IMR-90 (cell line): ENCODE measurements at regions not wholly inside any gene's neighbourhood (a gene's known extent, or its start where the extent isn't known, plus 50 kb on each side); places are given as distances from the start of the nearest gene placed in this dataset.

Experiments
- ATAC-seq: fragments of 200-7000 bp; cut with Tn5 transposase; 2 replicates; pipeline ENCODE4 v1.9.1; 2020; ENCODE audit warnings: low read depth, mild to moderate bottlenecking, moderate library complexity
- BruUV-seq: library from RNA; stranded (reverse); fragments of 400-500 nt; replicated peaks from 2 replicates; lab custom pipeline; 2021; lab: Mats Ljungman, UMichigan
- CTCF ChIA-PET: fragments of 300-600 bp; formaldehyde crosslinking; extraction: SDS; loops from one replicate; lab custom pipeline; 2021; ENCODE audit warnings: antibody characterized with exemption; lab: Yijun Ruan, JAX
- POLR2A ChIA-PET: fragments of 300-600 bp; sonication (Branson Sonifier 250); formaldehyde crosslinking; loops from one replicate; lab custom pipeline; 2022; ENCODE audit warnings: antibody characterized with exemption; ENCODE audit not compliant: unreplicated experiment; lab: Charles Lee
- DNase-seq: peaks from one replicate; pipeline ENCODE4 v3.0.0; 2013
- H2AFZ ChIP-seq: replicated peaks from 2 replicates; pipeline ENCODE3; 2013; ENCODE audit warnings: low read length, mild to moderate bottlenecking; ENCODE audit not compliant: poor library complexity
- H2AK5ac ChIP-seq: 2 replicates; pipeline ENCODE4 v1.6.1; 2013; ENCODE audit warnings: low read depth, low read length, inconsistent platforms
- H2AK9ac ChIP-seq: replicated peaks from 2 replicates; pipeline ENCODE3; 2013; ENCODE audit warnings: mild to moderate bottlenecking, low read depth, low read length, moderate library complexity; ENCODE audit not compliant: poor library complexity
- H2BK120ac ChIP-seq: 2 replicates; pipeline ENCODE4 v1.6.1; 2013; ENCODE audit warnings: low read depth, low read length, inconsistent platforms
- H2BK15ac ChIP-seq: 3 replicates; pipeline ENCODE4 v1.6.1; 2013; ENCODE audit warnings: low read depth, low read length, inconsistent platforms
- H2BK20ac ChIP-seq: 2 replicates; pipeline ENCODE4 v1.6.1; 2013; ENCODE audit warnings: low read depth, mild to moderate bottlenecking, inconsistent platforms, low read length, moderate library complexity
- H2BK5ac ChIP-seq: 2 replicates; pipeline ENCODE4 v1.6.1; 2013; ENCODE audit warnings: mild to moderate bottlenecking, low read depth, low read length, inconsistent platforms; ENCODE audit not compliant: poor library complexity, severe bottlenecking
- H3K14ac ChIP-seq: replicated peaks from 2 replicates; pipeline ENCODE4 v1.6.1; 2013; ENCODE audit warnings: low read depth, low read length, inconsistent platforms
- H3K18ac ChIP-seq: 2 replicates; pipeline ENCODE4 v1.6.1; 2013; ENCODE audit warnings: low read depth, low read length, control low read depth
- H3K23ac ChIP-seq: 2 replicates; pipeline ENCODE4 v1.6.1; 2013; ENCODE audit warnings: low read depth, low read length, inconsistent platforms
- H3K27ac ChIP-seq: 2 replicates; pipeline ENCODE4 v1.5.1; 2013; ENCODE audit warnings: mild to moderate bottlenecking, control low read depth, low read length; ENCODE audit not compliant: insufficient read depth
- H3K27me3 ChIP-seq: 2 replicates; pipeline ENCODE4 v1.6.1; 2013; ENCODE audit warnings: low read length; ENCODE audit not compliant: control insufficient read depth, insufficient read depth
- H3K36me3 ChIP-seq: 2 replicates; pipeline ENCODE4 v1.6.1; 2013; ENCODE audit warnings: low read length, mixed read lengths; ENCODE audit not compliant: control insufficient read depth, insufficient read depth
- H3K4ac ChIP-seq: 2 replicates; pipeline ENCODE4 v1.6.1; 2013; ENCODE audit warnings: low read depth, low read length, inconsistent platforms
- H3K4me1 ChIP-seq: 2 replicates; pipeline ENCODE4 v1.6.1; 2013; ENCODE audit warnings: low read length, mixed read lengths; ENCODE audit not compliant: control insufficient read depth, insufficient read depth
- H3K4me2 ChIP-seq: 2 replicates; pipeline ENCODE4 v1.6.1; 2013; ENCODE audit warnings: low read depth, mild to moderate bottlenecking, control low read depth, low read length, moderate library complexity
- H3K4me3 ChIP-seq: 2 replicates; pipeline ENCODE4 v1.5.1; 2013; ENCODE audit warnings: low read depth, mild to moderate bottlenecking, control low read depth, low read length, moderate library complexity; ENCODE audit not compliant: insufficient read depth
- H3K56ac ChIP-seq: 2 replicates; pipeline ENCODE4 v1.6.1; 2013; ENCODE audit warnings: low read length, inconsistent platforms; ENCODE audit not compliant: insufficient read depth; ENCODE audit errors: extremely low read depth
- H3K79me1 ChIP-seq, 2 experiments: 2 replicates each; pipeline ENCODE4 v1.6.1; 2013; ENCODE audit warnings: low read length in 2 of 2, inconsistent platforms in 1 of 2, low read depth in 1 of 2
- H3K9ac ChIP-seq: 2 replicates; pipeline ENCODE4 v1.6.1; 2013; ENCODE audit warnings: low read depth, low read length, control low read depth
- H3K9me1 ChIP-seq: 2 replicates; pipeline ENCODE4 v1.6.1; 2013; ENCODE audit warnings: low read length, inconsistent platforms; ENCODE audit not compliant: insufficient read depth
- H3K9me3 ChIP-seq: 2 replicates; pipeline ENCODE4 v1.6.1; 2013; ENCODE audit warnings: low read length; ENCODE audit not compliant: control insufficient read depth, insufficient read depth
- H4K20me1 ChIP-seq: 2 replicates; pipeline ENCODE4 v1.6.1; 2013; ENCODE audit warnings: low read length, inconsistent platforms; ENCODE audit not compliant: insufficient read depth
- H4K5ac ChIP-seq: 2 replicates; pipeline ENCODE4 v1.6.1; 2013; ENCODE audit warnings: mild to moderate bottlenecking, low read depth, low read length, control low read depth
- H4K8ac ChIP-seq, 2 experiments: 2 replicates each; pipeline ENCODE4 v1.6.1; 2013; ENCODE audit warnings: low read depth in 2 of 2, low read length in 2 of 2, control low read depth in 1 of 2, inconsistent platforms in 1 of 2
- H4K91ac ChIP-seq: 2 replicates; pipeline ENCODE4 v1.6.1; 2013; ENCODE audit warnings: low read depth, low read length, inconsistent platforms; ENCODE audit not compliant: insufficient read depth
- BHLHE40 ChIP-seq: fragments of 150-350 bp; IDR thresholded peaks from 2 replicates; pipeline ENCODE4 v1.6.1; 2016; ENCODE audit warnings: mild to moderate bottlenecking, low read depth, low read length
- CEBPB ChIP-seq: IDR thresholded peaks from 2 replicates; pipeline ENCODE4 v1.6.1; 2012; ENCODE audit warnings: low read depth, low read length, improper control_type of control experiment
- CHD1 ChIP-seq: IDR thresholded peaks from 2 replicates; pipeline ENCODE4 v1.6.1; 2012; ENCODE audit warnings: low read depth, low read length, improper control_type of control experiment
- FOS ChIP-seq: fragments of 150-350 bp; IDR thresholded peaks from 2 replicates; pipeline ENCODE4 v1.6.1; 2016; ENCODE audit warnings: low read depth, low read length
- MAFK ChIP-seq: IDR thresholded peaks from 2 replicates; pipeline ENCODE4 v1.6.1; 2012; ENCODE audit warnings: low read depth, low read length, improper control_type of control experiment
- MAZ ChIP-seq: IDR thresholded peaks from 2 replicates; pipeline ENCODE4 v1.6.1; 2012; ENCODE audit warnings: low read depth, mild to moderate bottlenecking, low read length, improper control_type of control experiment, moderate library complexity, borderline replicate concordance
- MXI1 ChIP-seq: IDR thresholded peaks from 2 replicates; pipeline ENCODE4 v1.6.1; 2012; ENCODE audit warnings: low read depth, mild to moderate bottlenecking, low read length, moderate library complexity, borderline replicate concordance
- NFE2L2 ChIP-seq: fragments of 150-350 bp; IDR thresholded peaks from 2 replicates; pipeline ENCODE4 v1.6.1; 2016; ENCODE audit warnings: low read depth, mild to moderate bottlenecking, low read length
- POLR2A ChIP-seq: IDR thresholded peaks from 2 replicates; pipeline ENCODE4 v1.6.1; 2012; ENCODE audit warnings: mild to moderate bottlenecking, low read depth, low read length
- RAD21 ChIP-seq: IDR thresholded peaks from 2 replicates; pipeline ENCODE4 v1.6.1; 2012; ENCODE audit warnings: low read length, improper control_type of control experiment
- RCOR1 ChIP-seq: IDR thresholded peaks from 2 replicates; pipeline ENCODE4 v1.6.1; 2012; ENCODE audit warnings: mild to moderate bottlenecking, low read length, improper control_type of control experiment; ENCODE audit not compliant: insufficient replicate concordance
- RFX5 ChIP-seq: IDR thresholded peaks from 2 replicates; pipeline ENCODE4 v1.8.0; 2012; ENCODE audit warnings: low read depth, mild to moderate bottlenecking, low read length, moderate library complexity
- SMC3 ChIP-seq: fragments of 150-350 bp; IDR thresholded peaks from 2 replicates; pipeline ENCODE4 v1.6.1; 2016; ENCODE audit warnings: low read depth, mild to moderate bottlenecking, antibody characterized with exemption, low read length, moderate library complexity
- WGBS, 2 experiments: methylation state at CpG; one replicate each; pipeline versions ENCODE4 v1.1.5 to v1.1.7; 2013; ENCODE audit warnings: missing lambda C conversion rate in 2 of 2; ENCODE audit not compliant: insufficient read length in 1 of 2; ENCODE audit errors: extremely low coverage in 2 of 2; 5-methylcytosine and 5-hydroxymethylcytosine counted together
- dilution Hi-C: fragments of 300-500 bp; cut with HindIII; formaldehyde crosslinking; loops from one replicate; pipeline ENCODE4 v1.14.3; 2018; ENCODE audit warnings: low sequenced_read_pairs; ENCODE audit not compliant: unreplicated experiment
- in situ Hi-C: fragments of 300-500 bp; cut with MboI; formaldehyde crosslinking; loops from 3 replicates; pipeline ENCODE4 v1.14.3; 2019; ENCODE audit warnings: low sequenced_read_pairs, inconsistent platforms, mixed read lengths
- intact Hi-C: fragments of 100-400 bp; cut with micrococcal nuclease; formaldehyde crosslinking; loops from 2 replicates; pipeline ENCODE4 v1.10.0; 2022
- TF ChIP-seq, protein P1 (sequence below): conservative IDR thresholded peaks from 2 replicates; pipeline ENCODE4 v1.5.1; 2012; ENCODE audit warnings: mild to moderate bottlenecking, low read depth, low read length, improper control_type of control experiment
- TF ChIP-seq, protein P2 (sequence below): fragments of 150-350 bp; IDR thresholded peaks from 2 replicates; pipeline ENCODE4 v1.6.1; 2016; ENCODE audit warnings: low read depth, mild to moderate bottlenecking, low read length, moderate library complexity, borderline replicate concordance
- TF ChIP-seq, protein P3 (sequence below): fragments of 150-350 bp; IDR thresholded peaks from 2 replicates; pipeline ENCODE4 v1.6.1; 2017; ENCODE audit warnings: mild to moderate bottlenecking, antibody characterized with exemption, low read length, low read depth

DNA sequence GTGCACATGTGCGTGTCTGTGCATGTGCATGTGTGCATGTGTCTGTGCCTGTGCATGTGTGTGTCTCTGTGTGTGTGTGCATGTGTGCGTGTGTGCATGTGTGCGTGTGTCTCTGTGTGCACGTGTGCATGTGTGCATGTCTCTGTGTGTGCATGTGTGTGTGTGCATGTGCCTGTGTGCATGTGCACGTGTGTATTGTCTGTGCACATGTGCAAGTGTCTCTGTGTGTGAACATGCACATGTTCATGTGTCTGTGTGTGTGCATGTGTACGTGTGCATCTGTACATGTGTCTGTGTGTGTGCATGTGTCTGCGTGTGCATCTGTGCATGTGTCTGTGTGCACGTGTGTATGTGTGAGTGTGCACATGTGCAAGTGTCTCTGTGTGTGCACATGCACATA is 277.3 kb downstream of the GALR1 start:
- in situ Hi-C loops, result no loop called here
- H3K9me3 ChIP-seq, result peaks cover 29% of the 10 kb centered on the region
- H3K18ac ChIP-seq, result no peak overlapping the region
- H4K91ac ChIP-seq, result no peak overlapping the region
- H3K27me3 ChIP-seq, result no peaks in the 10 kb centered on the region
- no peaks in the 10 kb centered on the region for H3K36me3 ChIP-seq
- ChIA-PET CTCF (no interaction called here), POLR2A (no interaction called here)
- no peak overlapping the region for H2AFZ ChIP-seq
- H2BK20ac ChIP-seq, result no peak overlapping the region
- no peak overlapping the region for H3K4me2 ChIP-seq
- ATAC-seq (no peak), DNase-seq (no peak)
- no peak overlapping the region for H3K9ac ChIP-seq
- no peak overlapping the region for H2BK15ac ChIP-seq
- H3K4me1 ChIP-seq, result no peaks in the 10 kb centered on the region
- no peaks in the 10 kb centered on the region for H4K20me1 ChIP-seq
- BruUV-seq, result no TSS peak
- no peak overlapping the region for H3K56ac ChIP-seq
- no peak overlapping the region for H2AK5ac ChIP-seq
- H2BK5ac ChIP-seq, result no peak overlapping the region
- H3K4me3 ChIP-seq, result no peak overlapping the region
- no peak overlapping the region for H3K23ac ChIP-seq
- dilution Hi-C loops, result no loop called here
- H3K9me1 ChIP-seq, result no peaks in the 10 kb centered on the region
- no peak overlapping the region for H3K4ac ChIP-seq
- H2BK120ac ChIP-seq, result no peak overlapping the region
- no peak overlapping the region for H4K5ac ChIP-seq
- H2AK9ac ChIP-seq, result no peak overlapping the region
- no peak for TF ChIP-seq FOS
- TF ChIP-seq RAD21, result no peak
- TF ChIP-seq MAFK, result no peak
- no peak for TF ChIP-seq MAZ
- TF ChIP-seq, protein P1, sequence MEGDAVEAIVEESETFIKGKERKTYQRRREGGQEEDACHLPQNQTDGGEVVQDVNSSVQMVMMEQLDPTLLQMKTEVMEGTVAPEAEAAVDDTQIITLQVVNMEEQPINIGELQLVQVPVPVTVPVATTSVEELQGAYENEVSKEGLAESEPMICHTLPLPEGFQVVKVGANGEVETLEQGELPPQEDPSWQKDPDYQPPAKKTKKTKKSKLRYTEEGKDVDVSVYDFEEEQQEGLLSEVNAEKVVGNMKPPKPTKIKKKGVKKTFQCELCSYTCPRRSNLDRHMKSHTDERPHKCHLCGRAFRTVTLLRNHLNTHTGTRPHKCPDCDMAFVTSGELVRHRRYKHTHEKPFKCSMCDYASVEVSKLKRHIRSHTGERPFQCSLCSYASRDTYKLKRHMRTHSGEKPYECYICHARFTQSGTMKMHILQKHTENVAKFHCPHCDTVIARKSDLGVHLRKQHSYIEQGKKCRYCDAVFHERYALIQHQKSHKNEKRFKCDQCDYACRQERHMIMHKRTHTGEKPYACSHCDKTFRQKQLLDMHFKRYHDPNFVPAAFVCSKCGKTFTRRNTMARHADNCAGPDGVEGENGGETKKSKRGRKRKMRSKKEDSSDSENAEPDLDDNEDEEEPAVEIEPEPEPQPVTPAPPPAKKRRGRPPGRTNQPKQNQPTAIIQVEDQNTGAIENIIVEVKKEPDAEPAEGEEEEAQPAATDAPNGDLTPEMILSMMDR, result no peak
- TF ChIP-seq, protein P2, sequence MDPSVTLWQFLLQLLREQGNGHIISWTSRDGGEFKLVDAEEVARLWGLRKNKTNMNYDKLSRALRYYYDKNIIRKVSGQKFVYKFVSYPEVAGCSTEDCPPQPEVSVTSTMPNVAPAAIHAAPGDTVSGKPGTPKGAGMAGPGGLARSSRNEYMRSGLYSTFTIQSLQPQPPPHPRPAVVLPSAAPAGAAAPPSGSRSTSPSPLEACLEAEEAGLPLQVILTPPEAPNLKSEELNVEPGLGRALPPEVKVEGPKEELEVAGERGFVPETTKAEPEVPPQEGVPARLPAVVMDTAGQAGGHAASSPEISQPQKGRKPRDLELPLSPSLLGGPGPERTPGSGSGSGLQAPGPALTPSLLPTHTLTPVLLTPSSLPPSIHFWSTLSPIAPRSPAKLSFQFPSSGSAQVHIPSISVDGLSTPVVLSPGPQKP, result no peak
- no peak for TF ChIP-seq POLR2A
- no peak for TF ChIP-seq SMC3
- no peak for TF ChIP-seq NFE2L2
- no peak for TF ChIP-seq RCOR1
- TF ChIP-seq RFX5, result no peak
- TF ChIP-seq MXI1, result no peak
- no peak for TF ChIP-seq CEBPB
- no peak for TF ChIP-seq BHLHE40
- TF ChIP-seq, protein P3, sequence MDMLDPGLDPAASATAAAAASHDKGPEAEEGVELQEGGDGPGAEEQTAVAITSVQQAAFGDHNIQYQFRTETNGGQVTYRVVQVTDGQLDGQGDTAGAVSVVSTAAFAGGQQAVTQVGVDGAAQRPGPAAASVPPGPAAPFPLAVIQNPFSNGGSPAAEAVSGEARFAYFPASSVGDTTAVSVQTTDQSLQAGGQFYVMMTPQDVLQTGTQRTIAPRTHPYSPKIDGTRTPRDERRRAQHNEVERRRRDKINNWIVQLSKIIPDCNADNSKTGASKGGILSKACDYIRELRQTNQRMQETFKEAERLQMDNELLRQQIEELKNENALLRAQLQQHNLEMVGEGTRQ, result no peak
- TF ChIP-seq CHD1, result no peak
- 73% methylated on average over 3 of the region's 8 CpGs; no CpG with 5 or more reads in 1 of the 2 experiments for WGBS, 2 experiments
- H3K79me1 ChIP-seq, result no peaks in the 10 kb centered on the region
- intact Hi-C loops, result no loop called here
- no peak overlapping the region for H3K14ac ChIP-seq
- no peak overlapping the region for H3K27ac ChIP-seq
- H4K8ac ChIP-seq, result no peak overlapping the region
